ENCODE measurements at regions not wholly inside any gene's neighbourhood (a gene's known extent, or its start where the extent isn't known, plus 50 kb on each side); places are given as distances from the start of the nearest gene placed in this dataset.

- peaks cover 12% of the 10 kb centered on the region for H3K27me3 Mint-ChIP-seq
- no peak for DNase-seq (ENCODE audit: low spot score, unreplicated experiment)
- no peaks in the 10 kb centered on the region for H3K4me1 Mint-ChIP-seq (ENCODE audit: low read depth)
- no peaks in the 10 kb centered on the region for H3K36me3 Mint-ChIP-seq (ENCODE audit: insufficient read depth)
- no peak overlapping the region for H3K27ac Mint-ChIP-seq
- no peak for TF ChIP-seq CTCF (IDR thresholded peaks at IDR 0.05; ENCODE audit: unreplicated experiment)
- no peak overlapping the region for H3K4me3 Mint-ChIP-seq (ENCODE audit: low read depth)
- H3K9me3 Mint-ChIP-seq (ENCODE audit: low read depth): peaks cover 4% of the 10 kb centered on the region
Observed at GRCh38 chr20:40584130-40584809, 104.8 kb downstream of the MAFB start.

GRCh38 chr20:40583636-40584035 lies 105.4 kb downstream of the MAFB start:
- no peak for DNase-seq (ENCODE audit: low spot score, unreplicated experiment)
- Mint-ChIP-seq H3K27me3 (peaks cover 7% of the 10 kb centered on the region), H3K9me3 (ENCODE audit: low read depth) (peaks cover 1% of the 10 kb centered on the region), H3K36me3 (ENCODE audit: insufficient read depth) (no peaks in the 10 kb centered on the region), H3K4me3 (ENCODE audit: low read depth) (no peak overlapping the region), H3K4me1 (ENCODE audit: low read depth) (no peaks in the 10 kb centered on the region), H3K27ac (no peak overlapping the region)
- no peak for TF ChIP-seq CTCF (IDR thresholded peaks at IDR 0.05; ENCODE audit: unreplicated experiment)

GRCh38 chr20:40583205-40583604 lies 105.8 kb downstream of the MAFB start:
- Mint-ChIP-seq H3K36me3 (ENCODE audit: insufficient read depth) (no peaks in the 10 kb centered on the region), H3K4me1 (ENCODE audit: low read depth) (no peaks in the 10 kb centered on the region), H3K27me3 (peaks cover 6% of the 10 kb centered on the region), H3K4me3 (ENCODE audit: low read depth) (no peak overlapping the region), H3K9me3 (ENCODE audit: low read depth) (no peaks in the 10 kb centered on the region), H3K27ac (no peak overlapping the region)
- DNase-seq (ENCODE audit: low spot score, unreplicated experiment): no peak
- TF ChIP-seq CTCF (IDR thresholded peaks at IDR 0.05; ENCODE audit: unreplicated experiment): no peak

GRCh38 chr20:40582531-40582930 lies 106.5 kb downstream of the MAFB start:
- Mint-ChIP-seq H3K27me3 (peaks cover 4% of the 10 kb centered on the region), H3K4me3 (ENCODE audit: low read depth) (no peak overlapping the region), H3K36me3 (ENCODE audit: insufficient read depth) (no peaks in the 10 kb centered on the region), H3K27ac (no peak overlapping the region), H3K4me1 (ENCODE audit: low read depth) (no peaks in the 10 kb centered on the region), H3K9me3 (ENCODE audit: low read depth) (no peaks in the 10 kb centered on the region)
- no peak for DNase-seq (ENCODE audit: low spot score, unreplicated experiment)
- no peak for TF ChIP-seq CTCF (IDR thresholded peaks at IDR 0.05; ENCODE audit: unreplicated experiment)

- DNase-seq (ENCODE audit: low spot score, unreplicated experiment): no peak
- H3K4me3 Mint-ChIP-seq (ENCODE audit: low read depth): no peak overlapping the region
Observed at GRCh38 chr20:40579701-40580100, 109.3 kb downstream of the MAFB start.

More at GRCh38 chr20:40579701-40580100, 109.3 kb downstream of the MAFB start:
- Mint-ChIP-seq H3K27me3 (peaks cover 3% of the 10 kb centered on the region), H3K36me3 (ENCODE audit: insufficient read depth) (no peaks in the 10 kb centered on the region), H3K27ac (no peak overlapping the region), H3K4me1 (ENCODE audit: low read depth) (no peaks in the 10 kb centered on the region), H3K9me3 (ENCODE audit: low read depth) (no peaks in the 10 kb centered on the region)
- TF ChIP-seq CTCF (IDR thresholded peaks at IDR 0.05; ENCODE audit: unreplicated experiment): no peak

Data from progenitor cell of endocrine pancreas (in vitro differentiated cells).